Gastrocnemius medialis (tissue), 4 donors: ENCODE measurements at regions not wholly inside any gene's neighbourhood (a gene's known extent, or its start where the extent isn't known, plus 50 kb on each side); places are given as distances from the start of the nearest gene placed in this dataset.
"Not testable (repeated sequence)": the region's sequence is repeated elsewhere in the genome, so short reads cannot be mapped to it uniquely, and the experiment has no call there.

Experiments
- ATAC-seq, 2 donors: fragments of 150-250 bp; one replicate each; pipeline ENCODE4 v1.9.1; 2016
- DNase-seq, 2 donors: peaks; one replicate each; pipeline ENCODE4 v3.0.0-alpha.2; 2019
- H3K27ac ChIP-seq, 4 donors: fragments of 200-600 bp; sonication (generic); 1 replicate in 1 of 4; 2 replicates in 3 of 4; pipeline ENCODE4 v1.5.1; 2016 to 2018; ENCODE audit warnings: mild to moderate bottlenecking in 2 of 4, moderate library complexity in 1 of 4
- H3K27me3 ChIP-seq, 3 donors: fragments of 200-600 bp; sonication (generic) in 2 of 3; 1 replicate in 1 of 3; 2 replicates in 2 of 3; pipeline versions ENCODE4 v1.5.1 to v1.6.0; 2016 to 2019; ENCODE audit warnings: mild to moderate bottlenecking in 1 of 3, moderate library complexity in 1 of 3
- H3K36me3 ChIP-seq, 2 donors: fragments of 200-600 bp; sonication (generic) in 1 of 2; one replicate each; pipeline ENCODE4 v1.5.1; 2017 to 2018
- H3K4me1 ChIP-seq, 2 donors: fragments of 200-600 bp; sonication (generic) in 1 of 2; one replicate each; pipeline ENCODE4 v1.5.1; 2016 to 2017; ENCODE audit warnings: mild to moderate bottlenecking in 2 of 2
- H3K4me3 ChIP-seq, 4 donors: fragments of 200-600 bp; sonication (generic) in 3 of 4; 1 replicate in 1 of 4; 2 replicates in 3 of 4; pipeline ENCODE4 v1.5.1; 2016 to 2019; ENCODE audit warnings: mild to moderate bottlenecking in 2 of 4
- H3K9me3 ChIP-seq, 3 donors: fragments of 200-600 bp; sonication (generic) in 2 of 3; 1 replicate in 1 of 3; 2 replicates in 2 of 3; pipeline ENCODE4 v1.5.1; 2016 to 2019
- POLR2A ChIP-seq, 2 donors: fragments of 450-650 bp; IDR thresholded peaks; one replicate each; pipeline ENCODE4 v1.6.1; 2017; ENCODE audit warnings: antibody characterized with exemption in 2 of 2, mild to moderate bottlenecking in 2 of 2, moderate library complexity in 2 of 2
- in situ Hi-C, 4 donors: fragments of 200-750 bp; cut with MboI; loops; one replicate each; pipeline versions ENCODE4 v1.15.0 to v1.8.0; 2017; ENCODE audit warnings: low sequenced_read_pairs in 4 of 4
- intact Hi-C: fragments of 100-400 bp; cut with DNase I; formaldehyde crosslinking; loops from one replicate; pipeline ENCODE4 v1.15.1; 2023; ENCODE audit warnings: low total_unique reads
- TF ChIP-seq, protein P1 (sequence below), 5 experiments: fragments of 450-650 bp in 3 of 5; fragments of 200-600 bp in 2 of 5; sonication (generic) in 2 of 5; IDR thresholded peaks in 4 of 5; conservative IDR thresholded peaks in 1 of 5; 1 replicate in 4 of 5; 2 replicates in 1 of 5; pipeline ENCODE4 v1.5.1; 2016 to 2019; ENCODE audit warnings: antibody characterized with exemption in 5 of 5, mild to moderate bottlenecking in 3 of 5, moderate library complexity in 3 of 5

DNA sequence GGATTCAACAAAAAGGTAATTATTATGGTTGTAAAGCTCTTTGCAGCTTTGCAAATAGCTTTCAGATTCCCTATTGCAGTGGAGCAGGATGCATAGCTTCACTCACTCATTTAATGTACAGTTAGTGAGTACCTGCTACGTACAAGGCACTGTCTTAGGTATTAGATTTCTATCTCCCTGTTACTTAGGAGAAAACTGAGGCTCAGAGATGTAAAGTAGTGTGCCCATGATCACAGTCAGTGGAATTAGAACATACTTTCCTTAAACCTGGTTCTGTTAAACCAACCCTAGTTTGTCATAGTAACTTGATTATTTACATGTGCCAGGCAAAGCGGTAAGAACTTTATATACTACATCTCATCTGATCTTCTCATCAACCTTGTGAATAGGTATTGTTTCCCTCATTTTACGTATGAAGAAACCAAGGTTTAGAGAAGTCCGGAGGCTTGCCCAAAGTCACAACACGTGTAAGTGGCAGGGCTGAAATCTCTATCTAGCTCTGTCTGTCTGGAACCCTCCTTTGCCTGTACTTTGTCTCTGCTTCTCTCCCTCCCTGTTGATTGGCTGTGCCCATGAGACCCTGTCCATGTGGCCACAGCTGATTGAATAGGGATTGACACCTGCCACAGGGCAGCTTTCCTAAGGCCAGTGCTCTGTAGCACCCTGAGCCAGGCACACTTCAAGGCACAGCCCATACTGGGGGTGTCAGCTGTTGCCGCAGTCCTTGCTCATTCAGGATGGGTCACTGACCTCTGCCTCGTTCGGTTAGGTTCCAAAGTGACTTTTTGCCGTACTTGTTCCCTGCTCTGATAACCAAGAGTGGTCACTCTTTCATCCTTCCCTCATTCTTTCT lies 63.8 kb upstream of the PRSS23 start:
- H3K9me3 ChIP-seq = no peaks in the 10 kb centered on the region
- in situ Hi-C loops = no loop called here
- no peaks in the 10 kb centered on the region for H3K27me3 ChIP-seq
- peaks cover 7 to 18% of the 10 kb centered on the region in 2 donors for H3K4me1 ChIP-seq
- TF ChIP-seq, protein P1, sequence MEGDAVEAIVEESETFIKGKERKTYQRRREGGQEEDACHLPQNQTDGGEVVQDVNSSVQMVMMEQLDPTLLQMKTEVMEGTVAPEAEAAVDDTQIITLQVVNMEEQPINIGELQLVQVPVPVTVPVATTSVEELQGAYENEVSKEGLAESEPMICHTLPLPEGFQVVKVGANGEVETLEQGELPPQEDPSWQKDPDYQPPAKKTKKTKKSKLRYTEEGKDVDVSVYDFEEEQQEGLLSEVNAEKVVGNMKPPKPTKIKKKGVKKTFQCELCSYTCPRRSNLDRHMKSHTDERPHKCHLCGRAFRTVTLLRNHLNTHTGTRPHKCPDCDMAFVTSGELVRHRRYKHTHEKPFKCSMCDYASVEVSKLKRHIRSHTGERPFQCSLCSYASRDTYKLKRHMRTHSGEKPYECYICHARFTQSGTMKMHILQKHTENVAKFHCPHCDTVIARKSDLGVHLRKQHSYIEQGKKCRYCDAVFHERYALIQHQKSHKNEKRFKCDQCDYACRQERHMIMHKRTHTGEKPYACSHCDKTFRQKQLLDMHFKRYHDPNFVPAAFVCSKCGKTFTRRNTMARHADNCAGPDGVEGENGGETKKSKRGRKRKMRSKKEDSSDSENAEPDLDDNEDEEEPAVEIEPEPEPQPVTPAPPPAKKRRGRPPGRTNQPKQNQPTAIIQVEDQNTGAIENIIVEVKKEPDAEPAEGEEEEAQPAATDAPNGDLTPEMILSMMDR (IDR thresholded peaks at IDR 0.05 in 4 of 5, conservative IDR thresholded peaks at IDR 0.05 in 1 of 5) = no peak
- no peak for TF ChIP-seq POLR2A (IDR thresholded peaks at IDR 0.05)
- DNase-seq = no peak
- H3K36me3 ChIP-seq = no peaks in the 10 kb centered on the region
- intact Hi-C loops = no loop called here
- H3K4me3 ChIP-seq = no peak overlapping the region
- no peak overlapping the region for H3K27ac ChIP-seq
- ATAC-seq = no peak

DNA sequence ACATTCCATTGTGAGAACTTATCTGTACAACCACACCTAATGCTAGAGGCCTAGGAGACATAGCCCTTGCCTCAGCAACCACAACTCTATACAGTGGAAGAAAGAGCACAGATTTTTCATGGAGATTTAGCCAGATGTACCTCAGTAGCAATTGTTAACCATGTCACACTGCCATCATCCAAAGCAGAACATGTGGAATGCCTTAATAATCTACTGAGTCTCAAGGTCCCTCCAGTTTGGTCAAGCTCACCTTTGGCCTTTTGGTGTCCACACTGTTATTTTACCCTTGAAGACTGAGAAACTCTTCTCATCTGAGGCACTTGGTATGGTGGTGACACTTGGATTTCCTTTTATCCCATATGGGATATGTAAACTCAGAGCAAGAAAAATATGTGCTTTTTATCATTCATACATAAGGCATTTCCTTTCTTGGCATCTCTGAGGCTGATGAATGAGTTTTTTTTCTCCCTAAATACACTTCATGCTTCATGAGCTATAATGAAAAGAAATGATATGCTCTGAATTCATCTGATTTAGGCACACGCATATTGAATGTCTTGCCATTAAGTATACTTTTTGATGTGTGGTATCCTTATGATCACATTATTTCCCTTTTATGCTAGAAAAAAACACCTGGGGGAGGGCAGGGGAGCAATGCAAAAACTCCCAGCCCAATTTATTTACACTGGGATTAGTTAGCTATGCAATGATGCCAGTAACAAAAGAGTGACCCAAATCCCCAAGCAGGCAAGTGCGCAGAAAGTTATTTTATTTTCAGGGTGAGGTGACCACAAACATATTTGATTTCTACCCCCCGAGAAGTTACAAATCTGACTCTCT lies 63.3 kb upstream of the ME3 start:
- no peaks in the 10 kb centered on the region for H3K9me3 ChIP-seq
- H3K4me1 ChIP-seq = peaks cover 5 to 14% of the 10 kb centered on the region in 2 donors
- ATAC-seq = no peak
- DNase-seq = no peak
- no peak overlapping the region for H3K4me3 ChIP-seq
- TF ChIP-seq, protein P1 (IDR thresholded peaks at IDR 0.05 in 4 of 5, conservative IDR thresholded peaks at IDR 0.05 in 1 of 5) = no peak
- no peak for TF ChIP-seq POLR2A (IDR thresholded peaks at IDR 0.05)
- no peak overlapping the region for H3K27ac ChIP-seq
- no peaks in the 10 kb centered on the region for H3K27me3 ChIP-seq
- intact Hi-C loops = no loop called here
- in situ Hi-C loops = no loop called here
- no peaks in the 10 kb centered on the region for H3K36me3 ChIP-seq

DNA sequence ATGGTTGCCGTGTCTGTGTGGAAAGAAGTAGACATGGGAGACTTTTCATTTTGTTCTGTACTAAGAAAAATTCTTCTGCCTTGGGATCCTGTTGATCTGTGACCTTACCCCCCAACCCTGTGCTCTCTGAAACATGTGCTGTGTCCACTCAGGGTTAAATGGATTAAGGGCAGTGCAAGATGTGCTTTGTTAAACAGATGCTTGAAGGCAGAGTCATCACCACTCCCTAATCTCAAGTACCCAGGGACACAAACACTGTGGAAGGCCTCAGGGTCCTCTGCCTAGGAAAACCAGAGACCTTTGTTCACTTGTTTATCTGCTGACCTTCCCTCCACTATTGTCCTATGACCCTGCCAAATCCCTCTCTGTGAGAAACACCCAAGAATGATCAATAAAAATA lies 60.3 kb upstream of the ME3 start:
- H3K36me3 ChIP-seq, H3K4me1 ChIP-seq, H3K27ac ChIP-seq, H3K27me3 ChIP-seq, intact Hi-C loops, H3K9me3 ChIP-seq, ATAC-seq, DNase-seq, H3K4me3 ChIP-seq, in situ Hi-C loops: not testable (repeated sequence)

DNA sequence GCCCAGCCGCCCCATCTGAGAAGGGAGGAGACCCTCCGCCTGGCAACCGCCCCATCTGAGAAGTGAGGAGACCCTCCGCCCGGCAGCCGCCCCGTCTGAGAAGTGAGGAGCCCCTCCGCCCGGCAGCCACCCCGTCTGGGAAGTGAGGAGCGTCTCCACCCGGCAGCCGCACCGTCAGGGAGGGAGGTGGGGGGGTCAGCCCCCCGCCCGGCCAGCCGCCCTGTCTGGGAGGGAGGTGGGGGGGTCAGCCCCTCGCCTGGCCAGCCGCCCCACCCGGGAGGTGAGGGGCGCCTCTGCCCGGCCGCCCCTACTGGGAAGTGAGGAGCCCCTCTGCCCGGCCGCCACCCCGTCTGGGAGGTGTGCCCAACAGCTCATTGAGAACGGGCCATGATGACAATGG lies 59.9 kb upstream of the ME3 start:
- DNase-seq, H3K9me3 ChIP-seq, H3K27me3 ChIP-seq, H3K4me3 ChIP-seq, H3K4me1 ChIP-seq, in situ Hi-C loops, ATAC-seq, H3K36me3 ChIP-seq, intact Hi-C loops, H3K27ac ChIP-seq: not testable (repeated sequence)

DNA sequence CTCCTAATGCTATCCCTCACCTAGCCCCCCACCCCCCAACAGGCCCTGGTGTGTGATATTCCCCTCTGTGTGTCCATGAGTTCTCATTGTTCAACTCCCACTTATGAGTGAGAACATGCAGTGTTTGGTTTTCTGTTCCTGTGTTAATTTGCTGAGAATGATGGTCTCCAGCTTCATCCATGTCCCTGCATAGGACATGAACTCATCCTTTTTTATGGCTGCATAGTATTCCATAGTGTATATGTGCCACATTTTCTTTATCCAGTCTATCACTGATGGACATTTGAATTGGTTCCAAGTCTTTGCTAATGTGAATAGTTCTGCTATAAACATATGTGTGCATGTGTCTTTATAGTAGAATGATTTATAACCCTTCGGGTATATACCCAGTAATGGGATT lies 57.2 kb upstream of the ME3 start:
- in situ Hi-C loops, intact Hi-C loops: not testable (repeated sequence)

DNA sequence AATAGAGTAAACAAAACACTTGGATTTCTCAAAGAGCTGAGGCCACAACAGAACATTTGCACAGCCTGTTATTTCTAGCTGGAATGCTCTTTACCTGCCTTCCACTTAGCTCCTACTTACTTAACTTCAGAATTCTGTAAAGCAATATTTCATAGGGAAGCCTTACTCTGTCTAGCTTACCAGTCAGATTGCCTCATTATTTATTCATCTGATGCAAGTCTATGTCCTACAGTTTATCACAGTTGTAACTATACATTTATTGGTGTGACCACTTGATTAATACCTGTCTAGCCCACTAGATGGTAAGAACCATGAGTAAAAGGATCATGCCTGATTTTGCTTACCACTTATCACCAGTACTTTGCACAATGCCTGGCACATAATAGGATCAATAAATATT lies 56.1 kb upstream of the ME3 start:
- H3K36me3 ChIP-seq = no peaks in the 10 kb centered on the region
- DNase-seq (no peak), ATAC-seq (no peak)
- H3K27ac ChIP-seq = no peak overlapping the region
- in situ Hi-C loops = no loop called here
- no peaks in the 10 kb centered on the region for H3K4me1 ChIP-seq
- no peak overlapping the region for H3K4me3 ChIP-seq
- TF ChIP-seq POLR2A (IDR thresholded peaks at IDR 0.05) = no peak
- TF ChIP-seq, protein P1 (IDR thresholded peaks at IDR 0.05 in 4 of 5, conservative IDR thresholded peaks at IDR 0.05 in 1 of 5) = no peak
- no peaks in the 10 kb centered on the region for H3K9me3 ChIP-seq
- no peaks in the 10 kb centered on the region for H3K27me3 ChIP-seq
- intact Hi-C loops = no loop called here

More for the DNA sequence above, 57.2 kb upstream of the ME3 start:
- not testable (repeated sequence) for H3K9me3 ChIP-seq, H3K36me3 ChIP-seq, H3K4me3 ChIP-seq, DNase-seq, H3K4me1 ChIP-seq, H3K27ac ChIP-seq, H3K27me3 ChIP-seq, ATAC-seq
